H1 (cell line): ENCODE measurements at regions not wholly inside any gene's neighbourhood (a gene's known extent, or its start where the extent isn't known, plus 50 kb on each side); places are given as distances from the start of the nearest gene placed in this dataset.
"Not testable (repeated sequence)": the region's sequence is repeated elsewhere in the genome, so short reads cannot be mapped to it uniquely, and the experiment has no call there.

ENCODE experiments used
- CTCF ChIA-PET: fragments of 300-600 bp; sonication (Branson Sonifier 250); formaldehyde crosslinking; loops from one replicate; lab custom pipeline; 2021; ENCODE audit not compliant: partially characterized antibody; lab: Charles Lee
- POLR2A ChIA-PET: fragments of 300-600 bp; sonication (Branson Sonifier 250); formaldehyde crosslinking; loops from one replicate; lab custom pipeline; 2021; ENCODE audit warnings: inconsistent platforms; ENCODE audit not compliant: partially characterized antibody; lab: Charles Lee
- DNase-seq, 2 experiments: peaks; one replicate each; pipeline versions ENCODE4 v3.0.0 to v3.0.0-alpha.2; 2010 to 2022; ENCODE audit warnings: low spot score in 2 of 2, low read depth in 1 of 2, mixed read lengths in 1 of 2
- FAIRE-seq: peaks from 2 replicates; lab custom pipeline; 2011; peaks lifted over from hg19 to GRCh38; lab: Jason Lieb, UNC
- H2AFZ ChIP-seq: 2 replicates; pipeline ENCODE4 v1.8.1; 2012; ENCODE audit warnings: low read length, inconsistent platforms
- H2AK5ac ChIP-seq: 2 replicates; pipeline ENCODE4 v1.6.1; 2013; ENCODE audit warnings: low read depth, low read length
- H2BK120ac ChIP-seq: replicated peaks from 2 replicates; pipeline ENCODE3; 2013; ENCODE audit warnings: low read depth, low read length, inconsistent platforms
- H2BK12ac ChIP-seq: 2 replicates; pipeline ENCODE4 v1.6.1; 2013; ENCODE audit warnings: low read depth, low read length
- H2BK15ac ChIP-seq: 2 replicates; pipeline ENCODE4 v1.6.1; 2013; ENCODE audit warnings: low read length
- H2BK20ac ChIP-seq: 2 replicates; pipeline ENCODE4 v1.6.1; 2013; ENCODE audit warnings: low read length
- H2BK5ac ChIP-seq: 2 replicates; pipeline ENCODE4 v1.6.1; 2013; ENCODE audit warnings: low read depth, low read length
- H3K14ac ChIP-seq: 2 replicates; pipeline ENCODE4 v1.6.1; 2013; ENCODE audit warnings: inconsistent platforms; ENCODE audit not compliant: insufficient read length
- H3K18ac ChIP-seq: 2 replicates; pipeline ENCODE4 v1.6.1; 2013; ENCODE audit warnings: low read length; ENCODE audit errors: extremely low read depth
- H3K23ac ChIP-seq: 2 replicates; pipeline ENCODE4 v1.6.1; 2013; ENCODE audit warnings: inconsistent platforms; ENCODE audit not compliant: insufficient read length
- H3K23me2 ChIP-seq: 2 replicates; pipeline ENCODE4 v1.6.1; 2013; ENCODE audit warnings: low read depth, low read length
- H3K27ac ChIP-seq: 2 replicates; pipeline ENCODE4 v1.6.1; 2011; ENCODE audit warnings: low read depth, low read length, inconsistent platforms
- H3K27me3 ChIP-seq, 4 experiments: replicated peaks in 1 of 4; 1 replicate in 1 of 4; 2 replicates in 3 of 4; pipeline versions ENCODE4 v1.6.1 to v1.8.1; 2011 to 2013; ENCODE audit warnings: low read length in 3 of 4, mild to moderate bottlenecking in 3 of 4, inconsistent platforms in 2 of 4, mixed read lengths in 2 of 4, moderate library complexity in 1 of 4; ENCODE audit not compliant: control insufficient read depth in 3 of 4, insufficient read depth in 3 of 4; ENCODE audit errors: extremely low read depth in 1 of 4
- H3K36me3 ChIP-seq, 4 experiments: 2 replicates each; pipeline versions ENCODE4 v1.6.1 to v1.8.1; 2011 to 2013; ENCODE audit warnings: mild to moderate bottlenecking in 4 of 4, low read length in 3 of 4, moderate library complexity in 2 of 4, control low read depth in 1 of 4, inconsistent platforms in 1 of 4; ENCODE audit not compliant: insufficient read depth in 4 of 4, control insufficient read depth in 2 of 4
- H3K4ac ChIP-seq: replicated peaks from 2 replicates; pipeline ENCODE3; 2013; ENCODE audit warnings: low read length, low read depth, mixed read lengths, inconsistent platforms; ENCODE audit not compliant: insufficient read length
- H3K4me1 ChIP-seq, 4 experiments: replicated peaks in 1 of 4; 1 replicate in 1 of 4; 2 replicates in 3 of 4; pipeline versions ENCODE4 v1.6.1 to v1.8.1; 2011 to 2013; ENCODE audit warnings: low read length in 3 of 4, inconsistent platforms in 2 of 4, mixed read lengths in 1 of 4; ENCODE audit not compliant: insufficient read depth in 4 of 4, control insufficient read depth in 3 of 4
- H3K4me2 ChIP-seq, 2 experiments: 2 replicates each; pipeline versions ENCODE4 v1.6.1 to v1.8.1; 2011 to 2013; ENCODE audit warnings: low read depth in 2 of 2, low read length in 2 of 2, control low read depth in 1 of 2, inconsistent platforms in 1 of 2, mild to moderate bottlenecking in 1 of 2; ENCODE audit not compliant: insufficient read depth in 1 of 2
- H3K4me3 ChIP-seq, 4 experiments: fragments of 200-600, 300-600 bp in 1 of 4; sonication (generic), shearing (Covaris generic), sonication (Bioruptor Twin) in 1 of 4; 2 replicates each; pipeline versions ENCODE4 v1.5.1 to v1.8.1; 2011 to 2016; ENCODE audit warnings: low read length in 4 of 4, low read depth in 3 of 4, control low read depth in 2 of 4, inconsistent platforms in 2 of 4, mild to moderate bottlenecking in 2 of 4, mixed read lengths in 1 of 4, moderate library complexity in 1 of 4; ENCODE audit not compliant: insufficient read depth in 2 of 4; ENCODE audit errors: extremely low read depth in 1 of 4
- H3K56ac ChIP-seq: replicated peaks from 2 replicates; pipeline ENCODE3; 2013; ENCODE audit warnings: low read depth, mild to moderate bottlenecking, mixed read lengths, low read length, inconsistent platforms; ENCODE audit not compliant: insufficient read length
- H3K79me1 ChIP-seq: 2 replicates; pipeline ENCODE4 v1.6.1; 2013; ENCODE audit warnings: low read depth, low read length, control low read depth
- H3K79me2 ChIP-seq, 2 experiments: 2 replicates each; pipeline versions ENCODE4 v1.6.1 to v1.8.1; 2012 to 2013; ENCODE audit warnings: low read length in 2 of 2, mild to moderate bottlenecking in 2 of 2, inconsistent platforms in 1 of 2; ENCODE audit not compliant: insufficient read depth in 2 of 2, control insufficient read depth in 1 of 2
- H3K9ac ChIP-seq, 4 experiments: replicated peaks in 1 of 4; 1 replicate in 1 of 4; 2 replicates in 3 of 4; pipeline versions ENCODE4 v1.6.1 to v1.8.1; 2011 to 2013; ENCODE audit warnings: low read depth in 3 of 4, low read length in 3 of 4, control low read depth in 2 of 4, mild to moderate bottlenecking in 2 of 4, moderate library complexity in 2 of 4, inconsistent platforms in 1 of 4; ENCODE audit errors: extremely low read depth in 1 of 4
- H3K9me3 ChIP-seq, 2 experiments: 2 replicates each; pipeline versions ENCODE4 v1.6.1 to v1.8.1; 2012 to 2013; ENCODE audit warnings: mild to moderate bottlenecking in 2 of 2, moderate library complexity in 2 of 2, control low read depth in 1 of 2, inconsistent platforms in 1 of 2, low read depth in 1 of 2, low read length in 1 of 2, mixed read lengths in 1 of 2; ENCODE audit not compliant: insufficient read depth in 2 of 2
- H4K20me1 ChIP-seq, 2 experiments: replicated peaks in 1 of 2; 2 replicates each; pipeline versions ENCODE3 to v1.8.1; 2011 to 2013; ENCODE audit warnings: inconsistent platforms in 2 of 2, low read length in 2 of 2, mild to moderate bottlenecking in 1 of 2; ENCODE audit not compliant: insufficient read depth in 2 of 2, control insufficient read depth in 1 of 2
- H4K5ac ChIP-seq: 2 replicates; pipeline ENCODE4 v1.6.1; 2013; ENCODE audit warnings: low read length, low read depth, mixed read lengths, inconsistent platforms; ENCODE audit not compliant: insufficient read length
- H4K8ac ChIP-seq: 2 replicates; pipeline ENCODE4 v1.8.0; 2013; ENCODE audit warnings: mild to moderate bottlenecking, moderate library complexity, low read length, inconsistent platforms; ENCODE audit not compliant: insufficient read depth; ENCODE audit errors: extremely low read depth
- H4K91ac ChIP-seq: replicated peaks from 2 replicates; pipeline ENCODE3; 2013; ENCODE audit warnings: low read length, mixed read lengths, inconsistent platforms; ENCODE audit not compliant: insufficient read length
- PHF8 ChIP-seq: fragments of 200-600 bp; sonication (generic); conservative IDR thresholded peaks from 2 replicates; pipeline ENCODE4 v1.7.1; 2012; ENCODE audit warnings: low read depth, mild to moderate bottlenecking, inconsistent platforms, low read length, moderate library complexity
- WGBS, 2 experiments: shearing (Covaris generic) in 1 of 2; methylation state at CpG; one replicate each; pipeline versions ENCODE4 v1.1.6 to v1.1.7; 2013 to 2015; ENCODE audit warnings: low lambda C conversion rate in 2 of 2, mixed read lengths in 2 of 2, inconsistent platforms in 1 of 2, low coverage in 1 of 2, missing lambda C conversion rate in 1 of 2; ENCODE audit not compliant: insufficient replicate concordance in 2 of 2, insufficient coverage in 1 of 2, insufficient read length in 1 of 2; ENCODE audit errors: extremely low coverage in 1 of 2, missing lambda C conversion rate in 1 of 2; 5-methylcytosine and 5-hydroxymethylcytosine counted together

GRCh38 chr15:62907275-62907674, 135.3 kb upstream of the TPM1 start:
- Histone ChIP-seq H3K27ac (no peak overlapping the region), H3K9ac (no peak overlapping the region), H2BK5ac (0 out of 2 replicates have a peak overlapping the region, but pooled peaks have one; percentile 13), H2AK5ac (no peak overlapping the region), H2BK15ac (no peak overlapping the region), H3K9me3 (no peaks in the 10 kb centered on the region), H2BK20ac (no peak overlapping the region), H3K4ac (no peak overlapping the region), H2BK120ac (no peak overlapping the region), H3K18ac (no peak overlapping the region), H3K79me1 (no peaks in the 10 kb centered on the region), H4K91ac (no peak overlapping the region), H3K14ac (no peak overlapping the region), H3K4me3 (no peak overlapping the region), H3K23me2 (no peaks in the 10 kb centered on the region), H2AFZ (no peak overlapping the region), H4K5ac (no peak overlapping the region), H3K56ac (no peak overlapping the region), H3K27me3 (no peaks in the 10 kb centered on the region), H3K4me1 (peaks cover 0 to 13% (median 6%) of the 10 kb centered on the region in 4 experiments; a peak in 6 of 7 replicates), H2BK12ac (no peak overlapping the region), H4K20me1 (no peaks in the 10 kb centered on the region), H3K23ac (no peak overlapping the region), H3K36me3 (no peaks in the 10 kb centered on the region), H3K4me2 (no peak overlapping the region), H3K79me2 (no peaks in the 10 kb centered on the region), H4K8ac (no peak overlapping the region)
- TF ChIP-seq PHF8: no peak
- ChIA-PET POLR2A (interaction anchor here (1.2 kb wide), 1 partner anchor 54 kb away, joined by 3 read pairs; no protein-coding TSS in a partner anchor), CTCF (interaction anchor here (1.2 to 1.6 kb wide), 2 partner anchors 32 to 125 kb away, joined by 3 to 5 read pairs; no protein-coding TSS in a partner anchor)
- WGBS, 2 experiments: 95% methylated on average over 8 of the region's 8 CpGs; no CpG with 5 or more reads in 1 of the 2 experiments
- DNase-seq (no peak), FAIRE-seq (no peak)

GRCh38 chr15:62908341-62908740, 134.2 kb upstream of the TPM1 start:
- not testable (repeated sequence) for H2BK20ac ChIP-seq, H3K4ac ChIP-seq, H4K8ac ChIP-seq, H4K91ac ChIP-seq, H2BK5ac ChIP-seq, H2AFZ ChIP-seq, H3K14ac ChIP-seq, H3K9me3 ChIP-seq, DNase-seq, H3K4me3 ChIP-seq, H3K23ac ChIP-seq, H4K5ac ChIP-seq, H3K9ac ChIP-seq, H3K27me3 ChIP-seq, H3K18ac ChIP-seq, H3K4me2 ChIP-seq, H3K27ac ChIP-seq, H3K36me3 ChIP-seq, H3K79me2 ChIP-seq, H3K23me2 ChIP-seq, FAIRE-seq, H2AK5ac ChIP-seq, H2BK12ac ChIP-seq, H4K20me1 ChIP-seq, H3K79me1 ChIP-seq, H2BK15ac ChIP-seq, H3K4me1 ChIP-seq, H2BK120ac ChIP-seq, H3K56ac ChIP-seq
- WGBS, 2 experiments: 79% methylated on average over 5 of the region's 5 CpGs; no CpG with 5 or more reads in 1 of the 2 experiments
- ChIA-PET CTCF (interaction anchor here (0.7 to 1.2 kb wide), 3 partner anchors 24 to 33 kb away, joined by 3 to 5 read pairs (median 3); no protein-coding TSS in a partner anchor), POLR2A (interaction anchor here (1.2 kb wide), 1 partner anchor 55 kb away, joined by 3 read pairs; no protein-coding TSS in a partner anchor)
